HEK293 (cell line): ENCODE measurements at regions not wholly inside any gene's neighbourhood (a gene's known extent, or its start where the extent isn't known, plus 50 kb on each side); places are given as distances from the start of the nearest gene placed in this dataset.

ENCODE experiments used
- CTCF ChIP-seq: fragments of 450-650 bp; formaldehyde crosslinking; IDR thresholded peaks from 2 replicates; pipeline ENCODE4 v1.5.1; 2016; ENCODE audit warnings: missing biosample characterization, missing genetic modification characterization
- ELK4 ChIP-seq: IDR thresholded peaks from 2 replicates; pipeline ENCODE4 v1.6.1; 2011; ENCODE audit warnings: mild to moderate bottlenecking, low read depth, low read length, borderline replicate concordance
- KLF10 ChIP-seq: fragments of 450-650 bp; IDR thresholded peaks from 2 replicates; pipeline ENCODE4 v1.5.1; 2018; ENCODE audit warnings: missing biosample characterization, mild to moderate bottlenecking, missing genetic modification characterization
- SP2 ChIP-seq: fragments of 450-650 bp; formaldehyde crosslinking; IDR thresholded peaks from 2 replicates; pipeline ENCODE4 v1.5.1; 2016; ENCODE audit warnings: missing biosample characterization, missing genetic modification characterization
- ZBTB7A ChIP-seq: fragments of 450-650 bp; formaldehyde crosslinking; IDR thresholded peaks from 2 replicates; pipeline ENCODE4 v1.5.1; 2016; ENCODE audit warnings: low read depth, missing biosample characterization, missing genetic modification characterization
- ZNF2 ChIP-seq: fragments of 450-650 bp; formaldehyde crosslinking; IDR thresholded peaks from 2 replicates; pipeline ENCODE4 v1.5.1; 2016; ENCODE audit warnings: missing biosample characterization, missing genetic modification characterization
- ZNF24 ChIP-seq: fragments of 450-650 bp; formaldehyde crosslinking; IDR thresholded peaks from 2 replicates; pipeline ENCODE4 v1.5.1; 2016; ENCODE audit warnings: missing biosample characterization, missing genetic modification characterization
- TF ChIP-seq, protein P1 (sequence below): fragments of 450-650 bp; formaldehyde crosslinking; IDR thresholded peaks from 2 replicates; pipeline ENCODE4 v1.5.1; 2016; ENCODE audit warnings: missing biosample characterization, missing genetic modification characterization

DNA sequence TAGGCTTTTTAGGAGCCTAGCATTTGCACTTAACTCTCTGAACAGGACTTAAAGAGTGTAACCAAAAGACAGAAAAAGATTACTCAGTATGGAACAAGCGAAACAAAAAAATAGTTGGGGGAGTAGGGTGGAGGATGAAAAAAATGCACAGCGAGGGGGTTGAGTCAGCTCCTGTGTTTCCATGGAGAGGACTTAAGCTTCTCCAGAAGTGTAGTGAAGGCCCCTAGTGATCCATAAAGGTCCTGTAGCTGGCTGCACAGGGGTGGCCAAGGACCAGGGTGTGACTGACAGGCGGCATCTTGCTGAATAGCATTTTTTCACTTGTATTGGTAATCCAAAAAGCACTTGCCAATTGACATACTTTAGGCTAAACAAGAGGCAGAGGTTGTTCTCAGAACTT is 533.9 kb downstream of the RFPL4B start:
- TF ChIP-seq ZNF2 (tag by site-specific recombination) (no peak), CTCF (tag by site-specific recombination) (no peak), ZNF24 (tag by site-specific recombination) (no peak), KLF10 (tag by site-specific recombination) (no peak), ZBTB7A (tag by site-specific recombination) (no peak), SP2 (tag by site-specific recombination) (no peak), ELK4 (no peak)
- TF ChIP-seq, protein P1, sequence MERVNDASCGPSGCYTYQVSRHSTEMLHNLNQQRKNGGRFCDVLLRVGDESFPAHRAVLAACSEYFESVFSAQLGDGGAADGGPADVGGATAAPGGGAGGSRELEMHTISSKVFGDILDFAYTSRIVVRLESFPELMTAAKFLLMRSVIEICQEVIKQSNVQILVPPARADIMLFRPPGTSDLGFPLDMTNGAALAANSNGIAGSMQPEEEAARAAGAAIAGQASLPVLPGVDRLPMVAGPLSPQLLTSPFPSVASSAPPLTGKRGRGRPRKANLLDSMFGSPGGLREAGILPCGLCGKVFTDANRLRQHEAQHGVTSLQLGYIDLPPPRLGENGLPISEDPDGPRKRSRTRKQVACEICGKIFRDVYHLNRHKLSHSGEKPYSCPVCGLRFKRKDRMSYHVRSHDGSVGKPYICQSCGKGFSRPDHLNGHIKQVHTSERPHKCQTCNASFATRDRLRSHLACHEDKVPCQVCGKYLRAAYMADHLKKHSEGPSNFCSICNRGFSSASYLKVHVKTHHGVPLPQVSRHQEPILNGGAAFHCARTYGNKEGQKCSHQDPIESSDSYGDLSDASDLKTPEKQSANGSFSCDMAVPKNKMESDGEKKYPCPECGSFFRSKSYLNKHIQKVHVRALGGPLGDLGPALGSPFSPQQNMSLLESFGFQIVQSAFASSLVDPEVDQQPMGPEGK (tag by site-specific recombination): no peak
